ENCODE measurements at regions not wholly inside any gene's neighbourhood (a gene's known extent, or its start where the extent isn't known, plus 50 kb on each side); places are given as distances from the start of the nearest gene placed in this dataset.
"Not testable (repeated sequence)": the region's sequence is repeated elsewhere in the genome, so short reads cannot be mapped to it uniquely, and the experiment has no call there.

GRCh38 chr6:120931520-120932180, 402.6 kb downstream of the TBC1D32 start:
- WGBS (ENCODE audit: insufficient coverage, low lambda C conversion rate) = 50% methylated on average over 2 of the region's 8 CpGs
- H3K27ac ChIP-seq (ENCODE audit: low read length); H3K27me3 ChIP-seq (ENCODE audit: control insufficient read depth, insufficient read depth, low read length); H3K36me3 ChIP-seq (ENCODE audit: control insufficient read depth, insufficient read depth, low read length); H3K4me3 ChIP-seq (ENCODE audit: low read length); H3K4me1 ChIP-seq (ENCODE audit: control insufficient read depth, insufficient read depth, low read length); H3K9me3 ChIP-seq (ENCODE audit: control insufficient read depth, low read depth, low read length); DNase-seq: not testable (repeated sequence)

DNA sequence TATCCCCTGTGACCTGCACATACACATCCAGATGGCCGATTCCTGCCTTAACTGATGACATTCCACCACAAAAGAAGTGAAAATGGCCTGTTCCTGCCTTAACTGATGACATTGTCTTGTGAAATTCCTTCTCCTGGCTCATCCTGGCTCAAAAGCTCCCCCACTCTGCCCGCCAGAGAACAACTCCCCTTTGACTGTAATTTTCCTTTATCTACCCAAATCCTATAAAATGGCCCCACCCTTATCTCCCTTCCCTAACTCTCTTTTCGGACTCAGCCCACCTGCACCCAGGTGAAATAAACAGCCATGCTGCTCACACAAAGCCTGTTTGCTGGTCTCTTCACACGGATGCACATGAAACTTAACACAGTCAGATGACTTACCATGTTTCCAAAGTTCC, 403.8 kb downstream of the TBC1D32 start:
- not testable (repeated sequence) for H3K27ac ChIP-seq (ENCODE audit: low read length); H3K36me3 ChIP-seq (ENCODE audit: control insufficient read depth, insufficient read depth, low read length); H3K27me3 ChIP-seq (ENCODE audit: control insufficient read depth, insufficient read depth, low read length); DNase-seq; H3K4me3 ChIP-seq (ENCODE audit: low read length); H3K4me1 ChIP-seq (ENCODE audit: control insufficient read depth, insufficient read depth, low read length); H3K9me3 ChIP-seq (ENCODE audit: control insufficient read depth, low read depth, low read length)
- 80% methylated on average over 1 of the region's 4 CpGs for WGBS (ENCODE audit: insufficient coverage, low lambda C conversion rate)

DNA sequence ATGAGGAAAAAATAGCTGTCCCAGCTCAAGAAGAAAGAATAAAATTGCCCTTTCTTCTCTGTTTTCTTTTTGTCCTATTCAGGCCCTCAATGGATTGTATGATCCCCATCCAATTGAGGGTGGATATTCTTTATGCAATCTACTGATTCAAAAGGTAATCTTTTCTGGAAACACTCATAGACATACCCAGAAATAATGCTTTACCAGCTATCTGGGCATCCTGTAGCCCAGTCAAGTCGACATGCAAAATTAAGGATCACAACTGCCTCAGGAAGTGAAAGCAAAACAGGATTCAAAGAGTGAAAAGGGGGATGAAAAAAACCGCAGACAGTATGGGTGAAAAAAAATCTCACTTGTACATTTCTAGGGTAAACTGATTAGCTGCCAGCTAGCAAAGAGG, 410.1 kb downstream of the TBC1D32 start:
- Histone ChIP-seq H3K36me3 (ENCODE audit: control insufficient read depth, insufficient read depth, low read length) (no peaks in the 10 kb centered on the region), H3K9me3 (ENCODE audit: control insufficient read depth, low read depth, low read length) (no peaks in the 10 kb centered on the region), H3K4me3 (ENCODE audit: low read length) (no peak overlapping the region), H3K4me1 (ENCODE audit: control insufficient read depth, insufficient read depth, low read length) (no peaks in the 10 kb centered on the region), H3K27ac (ENCODE audit: low read length) (no peak overlapping the region), H3K27me3 (ENCODE audit: control insufficient read depth, insufficient read depth, low read length) (no peaks in the 10 kb centered on the region)
- no peak for DNase-seq
- WGBS (ENCODE audit: insufficient coverage, low lambda C conversion rate) = 70% methylated on average over 1 of the region's 2 CpGs

DNA sequence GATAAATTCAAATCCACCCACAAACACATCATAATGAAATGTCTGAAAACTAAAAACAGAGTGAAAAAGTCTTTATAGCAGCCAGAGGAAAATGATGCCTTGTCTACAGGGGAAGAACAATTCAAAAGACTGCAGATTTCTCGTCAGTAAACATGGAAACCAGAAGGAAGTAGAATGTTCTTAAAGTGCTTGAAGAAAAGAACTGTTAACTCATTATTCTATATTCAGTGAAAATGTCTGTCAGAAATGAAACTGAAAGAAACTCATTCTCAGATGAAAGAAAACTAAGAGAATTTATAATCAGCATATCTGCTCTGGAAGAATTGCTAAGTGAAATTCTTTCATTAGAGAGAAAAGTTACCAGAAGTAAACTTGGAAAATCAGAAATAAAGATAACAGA, 416.1 kb downstream of the TBC1D32 start:
- Histone ChIP-seq H3K4me3 (ENCODE audit: low read length) (no peak overlapping the region), H3K9me3 (ENCODE audit: control insufficient read depth, low read depth, low read length) (no peaks in the 10 kb centered on the region), H3K36me3 (ENCODE audit: control insufficient read depth, insufficient read depth, low read length) (no peaks in the 10 kb centered on the region), H3K4me1 (ENCODE audit: control insufficient read depth, insufficient read depth, low read length) (no peaks in the 10 kb centered on the region), H3K27me3 (ENCODE audit: control insufficient read depth, insufficient read depth, low read length) (no peaks in the 10 kb centered on the region), H3K27ac (ENCODE audit: low read length) (no peak overlapping the region)
- no peak for DNase-seq
- whole genome bisulfite sequencing (ENCODE audit: insufficient coverage, low lambda C conversion rate) = no CpG with 5 or more reads among the region's 1 CpG

DNA sequence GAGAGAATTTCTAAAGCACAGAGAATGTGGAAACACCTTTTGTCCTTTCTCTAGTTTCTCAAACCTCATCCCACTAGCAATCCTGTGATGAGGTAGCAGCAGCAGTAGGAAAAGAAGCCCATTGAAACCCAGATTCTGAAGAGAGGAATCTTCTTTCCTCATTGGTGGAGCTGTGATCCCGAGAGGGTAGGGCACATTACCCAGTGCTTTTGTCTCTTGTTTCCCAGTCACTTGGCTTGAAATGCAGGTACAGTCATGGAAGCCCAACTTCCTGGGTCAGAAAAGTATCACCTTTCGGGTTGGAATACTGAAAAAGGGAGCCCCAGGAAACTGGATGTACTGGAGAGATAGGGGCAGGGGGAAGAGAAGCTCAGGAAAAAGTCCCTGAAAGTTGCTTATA, 417.4 kb downstream of the TBC1D32 start:
- no peak for DNase-seq
- Histone ChIP-seq H3K27ac (ENCODE audit: low read length) (no peak overlapping the region), H3K27me3 (ENCODE audit: control insufficient read depth, insufficient read depth, low read length) (no peaks in the 10 kb centered on the region), H3K4me3 (ENCODE audit: low read length) (no peak overlapping the region), H3K9me3 (ENCODE audit: control insufficient read depth, low read depth, low read length) (no peaks in the 10 kb centered on the region), H3K4me1 (ENCODE audit: control insufficient read depth, insufficient read depth, low read length) (no peaks in the 10 kb centered on the region), H3K36me3 (ENCODE audit: control insufficient read depth, insufficient read depth, low read length) (no peaks in the 10 kb centered on the region)
- WGBS (ENCODE audit: insufficient coverage, low lambda C conversion rate) = no CpG with 5 or more reads among the region's 2 CpGs

- Histone ChIP-seq H3K4me1 (ENCODE audit: control insufficient read depth, insufficient read depth, low read length) (no peaks in the 10 kb centered on the region), H3K9me3 (ENCODE audit: control insufficient read depth, low read depth, low read length) (no peaks in the 10 kb centered on the region), H3K27me3 (ENCODE audit: control insufficient read depth, insufficient read depth, low read length) (no peaks in the 10 kb centered on the region), H3K27ac (ENCODE audit: low read length) (no peak overlapping the region), H3K4me3 (ENCODE audit: low read length) (no peak overlapping the region), H3K36me3 (ENCODE audit: control insufficient read depth, insufficient read depth, low read length) (no peaks in the 10 kb centered on the region)
- DNase-seq = no peak
- 13% methylated on average over 1 of the region's 1 CpG for WGBS (ENCODE audit: insufficient coverage, low lambda C conversion rate)
These were observed 420.8 kb downstream of the TBC1D32 start for GRCh38 chr6:120913486-120913885.

DNA sequence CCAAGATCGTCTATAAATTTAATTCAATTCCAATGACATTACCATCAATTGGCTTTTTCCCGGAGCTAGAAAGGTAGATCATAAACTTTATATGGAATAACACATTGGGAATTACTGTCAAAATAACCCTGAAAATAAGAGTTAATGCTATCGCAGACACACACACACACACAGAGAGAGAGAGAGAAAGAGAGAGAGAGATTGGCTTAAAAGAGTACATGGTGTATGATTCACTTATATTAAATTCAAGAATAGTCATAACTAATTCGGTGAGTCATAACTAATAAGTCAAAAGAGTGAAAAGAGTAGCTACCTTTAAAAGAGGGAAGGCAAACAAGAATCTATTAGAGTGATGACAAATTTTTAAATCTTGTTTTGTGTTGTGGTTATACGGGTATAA, 425.5 kb downstream of the TBC1D32 start:
- H3K4me1 ChIP-seq (ENCODE audit: control insufficient read depth, insufficient read depth, low read length) = no peaks in the 10 kb centered on the region
- H3K4me3 ChIP-seq (ENCODE audit: low read length) = no peak overlapping the region
- 100% methylated on average over 4 of the region's 5 CpGs for WGBS (ENCODE audit: insufficient coverage, low lambda C conversion rate)
- H3K36me3 ChIP-seq (ENCODE audit: control insufficient read depth, insufficient read depth, low read length) = no peaks in the 10 kb centered on the region
- H3K9me3 ChIP-seq (ENCODE audit: control insufficient read depth, low read depth, low read length) = no peaks in the 10 kb centered on the region
- no peak overlapping the region for H3K27ac ChIP-seq (ENCODE audit: low read length)
- DNase-seq = no peak
- H3K27me3 ChIP-seq (ENCODE audit: control insufficient read depth, insufficient read depth, low read length) = no peaks in the 10 kb centered on the region

- no peaks in the 10 kb centered on the region for H3K4me1 ChIP-seq (ENCODE audit: control insufficient read depth, insufficient read depth, low read length)
- DNase-seq = no peak
- 100% methylated on average over 2 of the region's 2 CpGs for WGBS (ENCODE audit: insufficient coverage, low lambda C conversion rate)
- no peaks in the 10 kb centered on the region for H3K9me3 ChIP-seq (ENCODE audit: control insufficient read depth, low read depth, low read length)
- no peaks in the 10 kb centered on the region for H3K27me3 ChIP-seq (ENCODE audit: control insufficient read depth, insufficient read depth, low read length)
- no peaks in the 10 kb centered on the region for H3K36me3 ChIP-seq (ENCODE audit: control insufficient read depth, insufficient read depth, low read length)
- no peak overlapping the region for H3K4me3 ChIP-seq (ENCODE audit: low read length)
- no peak overlapping the region for H3K27ac ChIP-seq (ENCODE audit: low read length)
These were observed 430.4 kb downstream of the TBC1D32 start for GRCh38 chr6:120903836-120904235.

DNA sequence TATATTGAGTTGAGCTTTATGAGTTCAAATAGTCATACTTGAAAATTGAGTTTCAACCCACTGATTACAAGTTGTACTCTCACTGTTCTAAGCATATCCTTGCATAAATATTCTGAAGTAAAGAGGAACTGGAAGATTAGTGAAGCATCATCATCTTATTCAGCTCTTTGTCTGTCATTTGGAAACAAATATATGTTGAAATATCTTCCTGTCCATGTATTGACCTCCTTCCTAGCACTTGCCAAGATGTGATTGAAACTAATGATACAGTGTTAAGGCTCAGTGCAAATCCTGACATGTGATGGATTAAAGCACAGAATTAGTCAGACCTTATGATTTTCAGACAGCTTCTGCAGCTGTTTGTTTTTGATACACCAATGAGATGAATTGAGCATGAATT, 434.3 kb downstream of the TBC1D32 start:
- Histone ChIP-seq H3K4me3 (ENCODE audit: low read length) (no peak overlapping the region), H3K9me3 (ENCODE audit: control insufficient read depth, low read depth, low read length) (no peaks in the 10 kb centered on the region), H3K4me1 (ENCODE audit: control insufficient read depth, insufficient read depth, low read length) (no peaks in the 10 kb centered on the region), H3K36me3 (ENCODE audit: control insufficient read depth, insufficient read depth, low read length) (no peaks in the 10 kb centered on the region), H3K27me3 (ENCODE audit: control insufficient read depth, insufficient read depth, low read length) (no peaks in the 10 kb centered on the region), H3K27ac (ENCODE audit: low read length) (no peak overlapping the region)
- no peak for DNase-seq

DNA sequence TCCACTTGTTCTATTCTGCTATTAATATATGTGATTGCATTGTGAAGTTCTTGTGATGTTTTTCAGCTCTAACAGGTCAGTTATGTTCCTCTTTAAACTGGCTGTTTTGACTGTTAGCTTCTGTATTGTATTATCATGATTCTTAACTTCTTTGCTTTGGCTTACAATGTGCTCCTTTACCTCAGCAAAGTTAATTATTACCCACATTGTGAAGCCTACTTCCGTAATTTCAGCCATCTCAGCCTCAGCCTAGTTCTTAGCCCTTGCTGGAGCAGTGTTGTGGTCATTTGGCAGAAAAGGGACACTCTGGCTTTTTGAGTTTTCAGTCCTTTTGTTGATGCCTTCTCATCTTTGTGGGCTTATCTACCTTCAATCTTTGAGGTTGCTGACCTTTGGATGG, 440.2 kb downstream of the TBC1D32 start:
- no CpG with 5 or more reads among the region's 1 CpG for WGBS (ENCODE audit: insufficient coverage, low lambda C conversion rate)
- no peaks in the 10 kb centered on the region for H3K4me1 ChIP-seq (ENCODE audit: control insufficient read depth, insufficient read depth, low read length)
- H3K36me3 ChIP-seq (ENCODE audit: control insufficient read depth, insufficient read depth, low read length) = no peaks in the 10 kb centered on the region
- no peak overlapping the region for H3K27ac ChIP-seq (ENCODE audit: low read length)
- no peaks in the 10 kb centered on the region for H3K9me3 ChIP-seq (ENCODE audit: control insufficient read depth, low read depth, low read length)
- no peak for DNase-seq
- no peak overlapping the region for H3K4me3 ChIP-seq (ENCODE audit: low read length)
- no peaks in the 10 kb centered on the region for H3K27me3 ChIP-seq (ENCODE audit: control insufficient read depth, insufficient read depth, low read length)

GRCh38 chr6:120876931-120877330, 457.3 kb downstream of the TBC1D32 start:
- no peak overlapping the region for H3K27ac ChIP-seq (ENCODE audit: low read length)
- no peaks in the 10 kb centered on the region for H3K27me3 ChIP-seq (ENCODE audit: control insufficient read depth, insufficient read depth, low read length)
- DNase-seq = no peak
- H3K4me3 ChIP-seq (ENCODE audit: low read length) = no peak overlapping the region
- H3K9me3 ChIP-seq (ENCODE audit: control insufficient read depth, low read depth, low read length) = no peaks in the 10 kb centered on the region
- H3K36me3 ChIP-seq (ENCODE audit: control insufficient read depth, insufficient read depth, low read length) = no peaks in the 10 kb centered on the region
- no CpG with 5 or more reads among the region's 1 CpG for WGBS (ENCODE audit: insufficient coverage, low lambda C conversion rate)
- H3K4me1 ChIP-seq (ENCODE audit: control insufficient read depth, insufficient read depth, low read length) = no peaks in the 10 kb centered on the region
